OCI-LY1 (cell line): ENCODE measurements at regions not wholly inside any gene's neighbourhood (a gene's known extent, or its start where the extent isn't known, plus 50 kb on each side); places are given as distances from the start of the nearest gene placed in this dataset.

ENCODE experiments used
- H2AFZ ChIP-seq: fragments of 200-600 bp; sonication (generic), shearing (Covaris generic); 2 replicates; pipeline ENCODE4 v1.6.0; 2014; ENCODE audit warnings: antibody characterized with exemption, mild to moderate bottlenecking, low read length
- H3F3A ChIP-seq: fragments of 200-600 bp; sonication (generic), shearing (Covaris generic); 2 replicates; pipeline ENCODE4 v1.6.0; 2014; ENCODE audit warnings: mild to moderate bottlenecking, antibody characterized with exemption, low read length, moderate library complexity; ENCODE audit not compliant: insufficient read depth
- H3K27ac ChIP-seq: fragments of 200-600 bp; sonication (generic); 2 replicates; pipeline ENCODE4 v1.5.1; 2014; ENCODE audit warnings: low read length, mixed run types, mild to moderate bottlenecking, low read depth; ENCODE audit not compliant: poor library complexity, severe bottlenecking
- H3K27me3 ChIP-seq: fragments of 200-600 bp; sonication (generic); 2 replicates; pipeline ENCODE4 v1.6.0; 2014; ENCODE audit warnings: antibody characterized with exemption, mild to moderate bottlenecking, low read length, moderate library complexity; ENCODE audit not compliant: insufficient read depth
- H3K36me3 ChIP-seq: fragments of 200-600 bp; sonication (generic); 2 replicates; pipeline ENCODE4 v1.6.1; 2014; ENCODE audit warnings: mild to moderate bottlenecking, antibody characterized with exemption, low read length, moderate library complexity, mixed read lengths; ENCODE audit not compliant: insufficient read depth
- H3K4me1 ChIP-seq: fragments of 200-600 bp; sonication (generic); 2 replicates; pipeline ENCODE4 v1.5.1; 2014; ENCODE audit warnings: mild to moderate bottlenecking, low read length, moderate library complexity; ENCODE audit not compliant: insufficient read depth, severe bottlenecking
- H3K4me2 ChIP-seq: fragments of 200-600 bp; sonication (generic), shearing (Covaris generic); 2 replicates; pipeline ENCODE4 v1.6.1; 2014; ENCODE audit warnings: low read length
- H3K4me3 ChIP-seq: fragments of 200-600 bp; sonication (generic); 2 replicates; pipeline ENCODE4 v1.5.1; 2014; ENCODE audit warnings: low read length, low read depth, mild to moderate bottlenecking, mixed read lengths; ENCODE audit not compliant: poor library complexity, severe bottlenecking
- H3K79me2 ChIP-seq: fragments of 200-600 bp; shearing (Covaris generic); 2 replicates; pipeline ENCODE4 v1.6.1; 2016; ENCODE audit warnings: mixed run types, low read length, mixed read lengths; ENCODE audit not compliant: insufficient read depth
- H3K9ac ChIP-seq: fragments of 200-600 bp; sonication (generic), shearing (Covaris generic); 2 replicates; pipeline ENCODE4 v1.6.1; 2014; ENCODE audit warnings: mild to moderate bottlenecking, low read length, mixed read lengths
- H3K9me2 ChIP-seq: fragments of 200-600 bp; sonication (generic), shearing (Covaris generic); 2 replicates; pipeline ENCODE4 v1.6.1; 2014; ENCODE audit warnings: low read depth, mild to moderate bottlenecking, low read length, mixed read lengths
- H3K9me3 ChIP-seq: fragments of 200-600 bp; shearing (Covaris generic); 2 replicates; pipeline ENCODE4 v1.6.1; 2014; ENCODE audit warnings: low read length, mixed read lengths
- H4K20me1 ChIP-seq: fragments of 200-600 bp; sonication (generic), shearing (Covaris generic); 2 replicates; pipeline ENCODE4 v1.6.0; 2016; ENCODE audit warnings: mild to moderate bottlenecking, low read length; ENCODE audit not compliant: insufficient read depth
- CTCF ChIP-seq: fragments of 200-600 bp; sonication (generic), shearing (Covaris generic); IDR thresholded peaks from 2 replicates; pipeline ENCODE4 v1.5.1; 2017; ENCODE audit warnings: mild to moderate bottlenecking, antibody characterized with exemption, low read length, moderate library complexity, mixed read lengths
- EZH2 ChIP-seq: fragments of 200-600 bp; sonication (generic), shearing (Covaris generic); IDR thresholded peaks from 2 replicates; pipeline ENCODE4 v1.8.0; 2017; ENCODE audit warnings: borderline replicate concordance, mixed run types, mild to moderate bottlenecking, antibody characterized with exemption, low read length, moderate library complexity, mixed read lengths

- H3K27me3 ChIP-seq = no peaks in the 10 kb centered on the region
- H3K9me3 ChIP-seq = no peaks in the 10 kb centered on the region
- no peaks in the 10 kb centered on the region for H3K79me2 ChIP-seq
- H3K9me2 ChIP-seq = no peaks in the 10 kb centered on the region
- no peaks in the 10 kb centered on the region for H3K4me1 ChIP-seq
- no peaks in the 10 kb centered on the region for H3F3A ChIP-seq
- no peak overlapping the region for H2AFZ ChIP-seq
- H4K20me1 ChIP-seq = no peaks in the 10 kb centered on the region
- TF ChIP-seq CTCF = no peak
- no peak for TF ChIP-seq EZH2
- no peak overlapping the region for H3K9ac ChIP-seq
- no peaks in the 10 kb centered on the region for H3K36me3 ChIP-seq
- H3K27ac ChIP-seq = no peak overlapping the region
- H3K4me2 ChIP-seq = no peak overlapping the region
- no peak overlapping the region for H3K4me3 ChIP-seq
Observed at GRCh38 chr6:8651998-8652397, 216.7 kb upstream of the SLC35B3 start.

- no peaks in the 10 kb centered on the region for H3K9me2 ChIP-seq
- H4K20me1 ChIP-seq = no peaks in the 10 kb centered on the region
- no peaks in the 10 kb centered on the region for H3K36me3 ChIP-seq
- TF ChIP-seq EZH2 = no peak
- no peak for TF ChIP-seq CTCF
- no peaks in the 10 kb centered on the region for H3K27me3 ChIP-seq
- no peaks in the 10 kb centered on the region for H3K9me3 ChIP-seq
- no peak overlapping the region for H3K4me2 ChIP-seq
- H3K4me3 ChIP-seq = no peak overlapping the region
- H2AFZ ChIP-seq = no peak overlapping the region
- no peaks in the 10 kb centered on the region for H3K79me2 ChIP-seq
- H3F3A ChIP-seq = no peaks in the 10 kb centered on the region
- H3K9ac ChIP-seq = no peak overlapping the region
- no peaks in the 10 kb centered on the region for H3K4me1 ChIP-seq
- no peak overlapping the region for H3K27ac ChIP-seq
Observed at GRCh38 chr6:8645212-8645611, 209.9 kb upstream of the SLC35B3 start.

- H3K79me2 ChIP-seq = no peaks in the 10 kb centered on the region
- no peak for TF ChIP-seq EZH2
- TF ChIP-seq CTCF = no peak
- H3K9ac ChIP-seq = no peak overlapping the region
- H3F3A ChIP-seq = no peaks in the 10 kb centered on the region
- no peak overlapping the region for H3K27ac ChIP-seq
- H3K9me3 ChIP-seq = no peaks in the 10 kb centered on the region
- H3K4me3 ChIP-seq = no peak overlapping the region
- no peak overlapping the region for H2AFZ ChIP-seq
- no peaks in the 10 kb centered on the region for H3K36me3 ChIP-seq
- no peaks in the 10 kb centered on the region for H3K9me2 ChIP-seq
- H3K4me1 ChIP-seq = no peaks in the 10 kb centered on the region
- no peak overlapping the region for H3K4me2 ChIP-seq
- no peaks in the 10 kb centered on the region for H3K27me3 ChIP-seq
- no peaks in the 10 kb centered on the region for H4K20me1 ChIP-seq
Observed at GRCh38 chr6:8644306-8644705, 209.0 kb upstream of the SLC35B3 start.
